ENCODE measurements at regions not wholly inside any gene's neighbourhood (a gene's known extent, or its start where the extent isn't known, plus 50 kb on each side); places are given as distances from the start of the nearest gene placed in this dataset.

DNA sequence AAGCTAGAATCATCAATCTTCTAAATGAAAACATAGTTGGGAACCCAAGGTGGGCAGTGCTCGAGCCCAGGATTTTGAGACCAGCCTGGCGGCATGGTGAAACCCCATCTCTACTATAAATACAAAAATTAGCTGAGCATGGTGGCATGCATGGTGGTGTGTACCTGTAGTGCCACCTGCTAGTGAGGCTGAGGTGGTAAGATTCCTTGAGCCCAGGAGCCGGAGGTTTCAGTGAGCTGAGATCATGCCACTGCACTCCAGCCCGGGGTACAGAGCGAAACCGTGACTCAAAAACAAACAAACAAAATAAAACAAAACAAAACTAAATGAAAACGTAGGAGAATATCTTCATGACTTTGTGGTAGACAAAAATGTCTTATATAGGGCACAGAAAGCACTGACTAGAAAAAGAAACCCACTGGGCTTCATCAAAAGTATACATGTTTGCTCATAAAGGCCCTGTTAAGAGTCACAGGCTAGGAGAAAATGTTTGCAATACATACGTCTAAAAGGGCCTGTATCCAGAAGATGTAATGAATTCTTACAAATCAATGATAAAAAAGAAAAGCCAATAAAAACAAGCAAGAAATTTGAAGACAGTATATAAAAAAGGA, 353.6 kb downstream of the FGF9 start:
- CTCF ChIA-PET: no interaction called here
- Histone ChIP-seq H3K27me3 (ENCODE audit: low read length) (no peaks in the 10 kb centered on the region), H3K4me1 (ENCODE audit: insufficient read depth, low read length) (no peaks in the 10 kb centered on the region), H3K27ac (ENCODE audit: low read length) (no peak overlapping the region), H3K9me2 (replicated peaks; ENCODE audit: low read length) (no peaks in the 10 kb centered on the region), H3F3A (ENCODE audit: low read length, unreplicated experiment) (no peaks in the 10 kb centered on the region), H3K79me2 (ENCODE audit: low read length) (no peaks in the 10 kb centered on the region), H3K4me2 (ENCODE audit: low read length) (no peak overlapping the region), H3K36me3 (ENCODE audit: low read depth, low read length) (no peaks in the 10 kb centered on the region), H4K20me1 (ENCODE audit: low read length) (no peaks in the 10 kb centered on the region), H3K9me3 (ENCODE audit: low read length) (no peaks in the 10 kb centered on the region), H3K4me3 (ENCODE audit: low read length) (no peak overlapping the region), H2AFZ (ENCODE audit: low read length) (no peak overlapping the region), H3K9ac (ENCODE audit: low read length) (no peak overlapping the region)
- POLR2A ChIA-PET (ENCODE audit: unreplicated experiment): no interaction called here
- ATAC-seq: no peak
- DNase-seq: no peak
- intact Hi-C loops (cut with micrococcal nuclease): no loop called here
- TF ChIP-seq EZH2 (IDR thresholded peaks at IDR 0.05; ENCODE audit: low read length, unreplicated experiment) (no peak), EZH2phosphoT487 (IDR thresholded peaks at IDR 0.05; ENCODE audit: borderline replicate concordance, low read length) (no peak)
- TF ChIP-seq, protein P1, sequence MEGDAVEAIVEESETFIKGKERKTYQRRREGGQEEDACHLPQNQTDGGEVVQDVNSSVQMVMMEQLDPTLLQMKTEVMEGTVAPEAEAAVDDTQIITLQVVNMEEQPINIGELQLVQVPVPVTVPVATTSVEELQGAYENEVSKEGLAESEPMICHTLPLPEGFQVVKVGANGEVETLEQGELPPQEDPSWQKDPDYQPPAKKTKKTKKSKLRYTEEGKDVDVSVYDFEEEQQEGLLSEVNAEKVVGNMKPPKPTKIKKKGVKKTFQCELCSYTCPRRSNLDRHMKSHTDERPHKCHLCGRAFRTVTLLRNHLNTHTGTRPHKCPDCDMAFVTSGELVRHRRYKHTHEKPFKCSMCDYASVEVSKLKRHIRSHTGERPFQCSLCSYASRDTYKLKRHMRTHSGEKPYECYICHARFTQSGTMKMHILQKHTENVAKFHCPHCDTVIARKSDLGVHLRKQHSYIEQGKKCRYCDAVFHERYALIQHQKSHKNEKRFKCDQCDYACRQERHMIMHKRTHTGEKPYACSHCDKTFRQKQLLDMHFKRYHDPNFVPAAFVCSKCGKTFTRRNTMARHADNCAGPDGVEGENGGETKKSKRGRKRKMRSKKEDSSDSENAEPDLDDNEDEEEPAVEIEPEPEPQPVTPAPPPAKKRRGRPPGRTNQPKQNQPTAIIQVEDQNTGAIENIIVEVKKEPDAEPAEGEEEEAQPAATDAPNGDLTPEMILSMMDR (conservative IDR thresholded peaks at IDR 0.05; ENCODE audit: low read depth, low read length): no peak
- no TSS peak for BruUV-seq (replicated peaks)

DNA sequence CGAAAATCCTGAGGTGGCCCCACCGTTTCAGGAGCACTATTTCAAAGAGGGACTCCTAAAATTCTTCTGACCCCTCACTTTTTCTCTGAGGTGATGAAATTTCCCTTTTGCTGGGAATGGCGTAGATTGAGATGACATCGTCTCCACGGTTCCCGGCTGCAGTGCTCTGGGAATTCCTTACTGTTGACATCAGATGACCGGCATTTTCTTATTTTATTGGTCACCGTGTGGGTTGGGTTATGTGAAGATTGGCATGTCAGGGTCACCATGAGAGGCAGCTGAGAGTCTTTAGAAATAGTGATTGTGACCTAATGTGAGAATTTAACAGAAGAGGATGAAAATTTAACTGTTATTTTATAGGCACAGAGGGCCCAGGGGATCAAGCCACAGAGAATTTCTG, 356.7 kb downstream of the FGF9 start:
- Histone ChIP-seq H3K27me3 (ENCODE audit: low read length) (peaks cover 10% of the 10 kb centered on the region), H3K27ac (ENCODE audit: low read length) (no peak overlapping the region), H3K9me3 (ENCODE audit: low read length) (no peaks in the 10 kb centered on the region), H2AFZ (ENCODE audit: low read length) (no peak overlapping the region), H3K4me1 (ENCODE audit: insufficient read depth, low read length) (no peaks in the 10 kb centered on the region), H3K4me3 (ENCODE audit: low read length) (no peak overlapping the region), H3K79me2 (ENCODE audit: low read length) (no peaks in the 10 kb centered on the region), H4K20me1 (ENCODE audit: low read length) (no peaks in the 10 kb centered on the region), H3K9me2 (replicated peaks; ENCODE audit: low read length) (no peaks in the 10 kb centered on the region), H3K4me2 (ENCODE audit: low read length) (no peak overlapping the region), H3K9ac (ENCODE audit: low read length) (no peak overlapping the region), H3K36me3 (ENCODE audit: low read depth, low read length) (no peaks in the 10 kb centered on the region), H3F3A (ENCODE audit: low read length, unreplicated experiment) (no peaks in the 10 kb centered on the region)
- POLR2A ChIA-PET (ENCODE audit: unreplicated experiment): no interaction called here
- CTCF ChIA-PET: no interaction called here
- DNase-seq: no peak
- intact Hi-C loops (cut with micrococcal nuclease): no loop called here
- no TSS peak for BruUV-seq (replicated peaks)
- no peak for ATAC-seq
- no peak for TF ChIP-seq EZH2 (IDR thresholded peaks at IDR 0.05; ENCODE audit: low read length, unreplicated experiment)
- TF ChIP-seq, protein P1 (conservative IDR thresholded peaks at IDR 0.05; ENCODE audit: low read depth, low read length): no peak
- TF ChIP-seq EZH2phosphoT487 (IDR thresholded peaks at IDR 0.05; ENCODE audit: borderline replicate concordance, low read length): no peak

DNA sequence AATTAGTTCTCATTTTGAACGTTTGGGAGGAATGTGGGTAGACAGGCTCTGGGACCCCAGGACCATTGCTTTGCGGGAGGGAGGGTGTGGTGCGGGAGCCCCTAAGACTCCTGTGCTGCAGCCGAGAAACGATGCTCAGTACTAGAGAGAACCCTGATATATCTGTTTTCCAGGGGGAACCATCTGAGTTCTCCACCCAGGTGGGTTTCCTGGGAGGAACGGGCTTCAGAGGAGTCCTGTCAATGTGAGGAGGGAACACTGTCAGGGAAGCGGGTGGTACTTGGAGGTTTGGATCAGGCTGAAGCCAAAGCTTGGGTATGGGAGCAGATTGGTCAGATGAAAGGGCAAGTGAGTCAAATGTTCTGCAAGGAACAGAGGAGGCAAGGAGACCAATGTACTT, 358.0 kb downstream of the FGF9 start:
- no TSS peak for BruUV-seq (replicated peaks)
- peaks cover 10% of the 10 kb centered on the region for H3K27me3 ChIP-seq (ENCODE audit: low read length)
- DNase-seq (no peak), ATAC-seq (no peak)
- H3K9me2 ChIP-seq (replicated peaks; ENCODE audit: low read length): no peaks in the 10 kb centered on the region
- no peak overlapping the region for H3K4me3 ChIP-seq (ENCODE audit: low read length)
- H3K9ac ChIP-seq (ENCODE audit: low read length): no peak overlapping the region
- H2AFZ ChIP-seq (ENCODE audit: low read length): no peak overlapping the region
- intact Hi-C loops (cut with micrococcal nuclease): no loop called here
- TF ChIP-seq, protein P1 (conservative IDR thresholded peaks at IDR 0.05; ENCODE audit: low read depth, low read length): no peak
- TF ChIP-seq EZH2 (IDR thresholded peaks at IDR 0.05; ENCODE audit: low read length, unreplicated experiment) (no peak), EZH2phosphoT487 (IDR thresholded peaks at IDR 0.05; ENCODE audit: borderline replicate concordance, low read length) (no peak)
- H4K20me1 ChIP-seq (ENCODE audit: low read length): no peaks in the 10 kb centered on the region
- H3F3A ChIP-seq (ENCODE audit: low read length, unreplicated experiment): no peaks in the 10 kb centered on the region
- no peaks in the 10 kb centered on the region for H3K36me3 ChIP-seq (ENCODE audit: low read depth, low read length)
- CTCF ChIA-PET: no interaction called here
- H3K4me2 ChIP-seq (ENCODE audit: low read length): no peak overlapping the region
- H3K4me1 ChIP-seq (ENCODE audit: insufficient read depth, low read length): no peaks in the 10 kb centered on the region
- no peaks in the 10 kb centered on the region for H3K9me3 ChIP-seq (ENCODE audit: low read length)
- no peaks in the 10 kb centered on the region for H3K79me2 ChIP-seq (ENCODE audit: low read length)
- H3K27ac ChIP-seq (ENCODE audit: low read length): no peak overlapping the region
- POLR2A ChIA-PET (ENCODE audit: unreplicated experiment): no interaction called here
